ENCODE measurements at regions not wholly inside any gene's neighbourhood (a gene's known extent, or its start where the extent isn't known, plus 50 kb on each side); places are given as distances from the start of the nearest gene placed in this dataset.

- no peak for DNase-seq (ENCODE audit: low spot score)
Measured at GRCh38 chr17:79164913-79165695, 90.5 kb downstream of the ENGASE start.

More at GRCh38 chr17:79164913-79165695, 90.5 kb downstream of the ENGASE start:
- ChIA-PET POLR2A (no interaction called here), CTCF (interaction anchor here (2.8 kb wide), 1 partner anchor 227 kb away, joined by 12 read pairs; no protein-coding TSS in a partner anchor)
- no peaks in the 10 kb centered on the region for H3K27me3 Mint-ChIP-seq (ENCODE audit: low read depth)
- no peaks in the 10 kb centered on the region for H3K36me3 Mint-ChIP-seq
- peaks cover 3% of the 10 kb centered on the region; the same call in 1 of the 2 replicates for H3K4me1 Mint-ChIP-seq
- ATAC-seq = no peak
- TF ChIP-seq FOXP4 (CRISPR knock-in tag; IDR thresholded peaks at IDR 0.05) (no peak), USF1 (CRISPR knock-in tag; IDR thresholded peaks at IDR 0.05) (no peak), ZNF423 (CRISPR knock-in tag; IDR thresholded peaks at IDR 0.05) (no peak), SMAD4 (CRISPR knock-in tag; IDR thresholded peaks at IDR 0.05) (no peak), ZNF671 (CRISPR knock-in tag; IDR thresholded peaks at IDR 0.05) (no peak), SP1 (CRISPR knock-in tag; conservative IDR thresholded peaks at IDR 0.05) (no peak), ZNF416 (CRISPR knock-in tag; IDR thresholded peaks at IDR 0.05) (no peak), CDX4 (CRISPR knock-in tag; IDR thresholded peaks at IDR 0.05; ENCODE audit: borderline replicate concordance) (no peak), ZMAT4 (CRISPR knock-in tag; IDR thresholded peaks at IDR 0.05) (no peak), ZNF281 (CRISPR knock-in tag; IDR thresholded peaks at IDR 0.05) (no peak), PREB (CRISPR knock-in tag; IDR thresholded peaks at IDR 0.05; ENCODE audit: borderline replicate concordance) (no peak), ETV6 (CRISPR knock-in tag; IDR thresholded peaks at IDR 0.05) (no peak), ZBTB43 (CRISPR knock-in tag; IDR thresholded peaks at IDR 0.05) (no peak), NFATC4 (CRISPR knock-in tag; IDR thresholded peaks at IDR 0.05) (no peak), ELF4 (CRISPR knock-in tag; IDR thresholded peaks at IDR 0.05; ENCODE audit: low read depth) (no peak), NFYB (CRISPR knock-in tag; conservative IDR thresholded peaks at IDR 0.05; ENCODE audit: low read depth) (no peak), CBFB (CRISPR knock-in tag; IDR thresholded peaks at IDR 0.05; ENCODE audit: low read depth) (no peak)
- no peaks in the 10 kb centered on the region for H3K9me3 Mint-ChIP-seq
- no peak overlapping the region for H3K27ac Mint-ChIP-seq
- no peak overlapping the region for H3K4me3 Mint-ChIP-seq

Measured in WTC11 (cell line).